NCI-H1694 (cell line): ENCODE measurements at regions not wholly inside any gene's neighbourhood (a gene's known extent, or its start where the extent isn't known, plus 50 kb on each side); places are given as distances from the start of the nearest gene placed in this dataset.

Experiments used
- DNase-seq: peaks from one replicate; lab custom pipeline; 2025; lab: John Stamatoyannopoulos, UW

- DNase-seq: no peak
Observed at GRCh38 chr3:153657046-153657445, 464.1 kb upstream of the ARHGEF26 start.

DNA sequence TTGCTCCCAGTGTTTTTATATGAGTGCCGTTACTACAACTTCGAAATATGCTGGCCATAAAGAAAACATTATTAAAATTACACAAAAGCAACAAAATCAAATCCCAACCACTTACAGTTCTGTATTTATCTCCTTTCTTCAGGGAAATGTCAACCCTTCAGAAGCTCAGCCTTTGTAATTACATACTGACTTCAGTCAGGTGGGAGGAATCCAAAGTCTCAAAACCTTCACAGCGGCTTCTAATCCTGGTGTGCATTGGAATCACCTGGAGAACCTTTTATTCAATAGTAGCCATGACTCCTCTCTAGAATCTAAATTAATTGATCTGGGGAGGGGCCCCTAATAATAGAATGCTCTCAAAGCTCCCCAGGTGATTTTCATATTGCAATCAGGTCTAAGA is 463.7 kb upstream of the ARHGEF26 start:
- DNase-seq: no peak

- no peak for DNase-seq
Observed at GRCh38 chr3:153658136-153658535, 463.1 kb upstream of the ARHGEF26 start.

DNA sequence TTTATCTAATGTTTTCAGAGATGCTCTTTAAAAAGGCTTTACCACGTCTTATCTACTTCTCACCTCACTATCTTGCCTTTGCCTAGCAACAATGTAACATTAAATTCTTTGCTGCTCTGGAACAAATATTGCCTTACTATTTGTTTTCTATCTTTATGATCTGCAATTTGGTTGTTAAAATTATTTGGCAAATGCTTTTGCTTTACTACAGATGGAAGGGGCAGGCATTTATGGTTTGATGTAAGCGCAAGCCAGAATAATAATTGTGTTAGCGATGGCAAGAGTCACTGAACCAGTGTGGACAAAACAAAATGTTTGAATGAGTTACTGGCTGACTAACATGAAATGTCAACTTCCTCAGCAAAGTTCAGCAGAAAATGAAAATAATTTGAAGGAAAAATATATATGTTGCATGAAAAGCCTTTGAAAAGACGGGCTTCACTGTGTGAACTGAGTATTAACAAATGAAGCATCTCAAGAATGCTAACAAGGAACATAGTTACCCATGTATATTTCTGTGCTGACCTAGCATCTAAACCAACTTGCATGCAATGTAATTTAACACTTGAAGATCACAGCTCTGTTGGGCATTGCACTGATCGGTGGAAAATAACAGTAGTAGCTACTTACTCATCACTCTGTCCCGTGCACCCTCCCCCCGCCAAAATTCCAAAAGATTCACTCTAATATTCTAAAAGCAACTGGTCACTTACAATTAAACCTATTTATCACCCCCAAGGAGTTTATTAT is 454.0 kb upstream of the ARHGEF26 start:
- DNase-seq: no peak

GRCh38 chr3:153669527-153669926 is 451.7 kb upstream of the ARHGEF26 start:
- no peak for DNase-seq

- DNase-seq: no peak
Observed at GRCh38 chr3:153670577-153670976, 450.6 kb upstream of the ARHGEF26 start.

DNA sequence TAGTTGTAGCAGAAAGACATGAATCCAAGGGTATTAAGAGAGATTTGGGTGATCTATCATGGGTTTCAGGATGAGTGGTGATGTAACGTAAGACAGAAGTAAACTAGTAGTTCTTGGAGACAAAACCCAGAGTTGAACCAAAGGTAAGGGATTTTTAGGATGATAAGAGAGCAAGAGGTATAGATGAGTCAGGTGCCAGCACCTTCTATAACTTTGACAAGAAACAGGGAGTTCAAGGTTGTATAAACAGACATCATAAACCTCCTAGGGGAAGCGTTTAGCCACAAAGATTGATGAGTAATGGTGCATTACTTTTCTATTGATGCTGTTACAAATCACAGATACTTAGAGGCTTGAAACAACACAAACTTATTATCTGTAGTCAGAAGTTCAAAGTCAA is 447.3 kb upstream of the ARHGEF26 start:
- no peak for DNase-seq

- no peak for DNase-seq
Observed at GRCh38 chr3:153679714-153680113, 441.5 kb upstream of the ARHGEF26 start.

DNA sequence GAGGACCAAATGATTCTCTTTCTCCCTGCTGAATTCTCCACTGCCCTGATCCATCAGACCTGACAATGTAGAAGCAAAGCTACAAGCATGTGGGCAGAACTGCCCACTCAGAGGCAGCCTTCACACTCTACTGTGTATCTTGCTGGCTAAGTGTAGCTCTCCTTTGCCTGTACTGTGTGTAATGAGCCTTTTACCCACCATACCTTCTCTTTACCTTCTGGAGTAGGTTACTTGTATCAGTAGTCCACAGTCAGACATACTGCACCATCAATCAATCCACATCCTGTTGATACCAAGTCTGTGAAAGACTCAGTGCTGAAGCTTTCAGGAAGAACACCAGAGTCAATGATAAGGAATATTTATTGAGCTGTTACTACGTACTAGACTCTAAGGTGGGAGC is 440.7 kb upstream of the ARHGEF26 start:
- no peak for DNase-seq

DNA sequence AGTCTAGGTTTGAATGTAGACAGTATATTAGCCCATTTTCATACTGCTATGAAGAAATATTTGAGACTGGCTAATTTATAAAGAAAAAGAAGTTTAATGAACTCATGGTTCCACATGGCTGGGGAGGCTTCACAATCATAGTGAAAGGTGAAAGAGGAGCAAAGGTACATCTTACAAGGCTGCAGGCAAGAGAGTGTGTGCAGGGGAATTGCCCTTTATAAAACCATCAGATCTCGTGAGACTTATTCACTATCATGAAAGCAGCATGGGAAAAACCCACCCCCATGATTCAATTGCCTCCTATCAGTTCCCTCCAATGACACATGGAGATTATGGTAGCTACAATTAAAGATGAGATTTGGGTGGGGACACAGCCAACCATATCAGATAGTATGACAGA is 440.1 kb upstream of the ARHGEF26 start:
- no peak for DNase-seq

- no peak for DNase-seq
Observed at GRCh38 chr3:153688301-153689120, 432.7 kb upstream of the ARHGEF26 start.

DNA sequence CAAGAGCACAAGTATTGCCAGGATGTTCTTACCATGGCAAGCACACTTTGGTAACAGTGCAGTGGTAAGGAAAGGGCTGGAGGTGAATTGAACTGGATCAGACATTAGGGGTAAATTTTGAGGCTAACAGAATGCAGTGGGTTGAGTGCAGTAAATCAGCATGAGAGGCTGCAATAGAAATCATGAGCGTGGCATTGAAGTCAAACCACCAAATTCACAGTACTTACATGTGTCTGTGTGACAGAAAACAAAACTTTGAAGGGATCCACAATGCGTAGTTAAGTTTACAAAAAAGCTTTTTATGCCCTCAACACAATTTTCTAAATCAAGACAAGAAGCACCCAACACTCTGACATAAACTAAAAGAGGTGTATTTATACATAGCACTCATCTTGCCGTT is 428.0 kb upstream of the ARHGEF26 start:
- DNase-seq: no peak

- no peak for DNase-seq
Observed at GRCh38 chr3:153702106-153702505, 419.1 kb upstream of the ARHGEF26 start.

- DNase-seq: no peak
Observed at GRCh38 chr3:153704115-153704514, 417.1 kb upstream of the ARHGEF26 start.

DNA sequence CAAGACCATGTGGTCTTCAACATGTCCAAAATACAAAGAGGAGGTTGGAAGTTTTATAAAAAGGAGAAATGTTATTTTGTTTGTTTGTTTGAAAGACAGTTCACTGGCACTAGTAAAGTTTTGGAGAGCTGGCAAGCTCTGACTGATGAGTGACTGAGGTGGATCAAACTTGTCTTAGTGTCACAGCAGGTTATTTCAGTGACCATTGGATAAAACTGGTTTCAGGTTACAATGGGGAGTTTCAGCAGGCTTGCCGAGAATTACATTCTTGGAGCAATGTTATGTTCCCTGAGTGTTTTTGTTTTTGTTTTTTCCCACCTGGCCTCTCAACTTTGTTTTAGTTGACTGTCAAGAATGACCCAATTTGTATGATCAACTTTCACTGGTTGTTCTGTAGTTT is 414.5 kb upstream of the ARHGEF26 start:
- DNase-seq: no peak

DNA sequence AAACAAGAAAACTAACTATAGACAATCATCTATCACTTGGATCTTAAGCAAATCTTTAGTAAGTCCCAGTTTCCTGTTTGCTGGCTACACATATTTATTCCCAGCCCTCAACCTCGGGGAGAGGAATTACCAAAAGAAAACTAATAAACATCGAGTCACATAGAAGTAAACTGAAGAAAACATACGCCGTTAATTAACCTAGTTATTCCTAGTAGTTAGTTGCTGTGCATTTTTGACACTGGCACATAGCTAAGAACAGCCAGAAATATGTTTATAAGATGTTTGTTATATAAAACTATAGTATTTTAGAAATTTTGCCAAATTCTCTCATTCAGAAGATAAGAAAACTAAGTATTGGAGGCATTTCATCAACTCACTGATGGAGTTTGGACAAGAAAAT is 407.2 kb upstream of the ARHGEF26 start:
- DNase-seq: no peak

- no peak for DNase-seq
Observed at GRCh38 chr3:153714588-153715290, 406.5 kb upstream of the ARHGEF26 start.

GRCh38 chr3:153722157-153722556 is 399.0 kb upstream of the ARHGEF26 start:
- DNase-seq: no peak

DNA sequence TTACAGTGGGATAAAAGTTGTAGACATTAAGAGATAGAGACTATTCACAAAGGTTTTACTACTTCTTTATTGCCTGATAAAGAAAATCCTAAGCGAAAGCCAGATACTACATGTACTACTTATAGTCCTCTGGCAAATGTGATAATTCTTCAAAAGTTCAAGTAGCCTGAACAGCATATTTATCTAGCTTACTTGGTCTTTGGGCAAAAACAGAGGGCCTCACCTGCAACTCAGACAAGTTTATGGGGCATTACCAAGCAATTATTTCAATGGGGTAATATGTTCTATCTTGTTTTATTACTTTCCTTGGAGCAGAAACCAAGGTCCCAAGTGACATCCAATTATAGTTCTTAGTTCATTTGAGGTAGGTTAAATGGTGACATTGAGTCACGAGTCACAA is 390.1 kb upstream of the ARHGEF26 start:
- DNase-seq: no peak

DNA sequence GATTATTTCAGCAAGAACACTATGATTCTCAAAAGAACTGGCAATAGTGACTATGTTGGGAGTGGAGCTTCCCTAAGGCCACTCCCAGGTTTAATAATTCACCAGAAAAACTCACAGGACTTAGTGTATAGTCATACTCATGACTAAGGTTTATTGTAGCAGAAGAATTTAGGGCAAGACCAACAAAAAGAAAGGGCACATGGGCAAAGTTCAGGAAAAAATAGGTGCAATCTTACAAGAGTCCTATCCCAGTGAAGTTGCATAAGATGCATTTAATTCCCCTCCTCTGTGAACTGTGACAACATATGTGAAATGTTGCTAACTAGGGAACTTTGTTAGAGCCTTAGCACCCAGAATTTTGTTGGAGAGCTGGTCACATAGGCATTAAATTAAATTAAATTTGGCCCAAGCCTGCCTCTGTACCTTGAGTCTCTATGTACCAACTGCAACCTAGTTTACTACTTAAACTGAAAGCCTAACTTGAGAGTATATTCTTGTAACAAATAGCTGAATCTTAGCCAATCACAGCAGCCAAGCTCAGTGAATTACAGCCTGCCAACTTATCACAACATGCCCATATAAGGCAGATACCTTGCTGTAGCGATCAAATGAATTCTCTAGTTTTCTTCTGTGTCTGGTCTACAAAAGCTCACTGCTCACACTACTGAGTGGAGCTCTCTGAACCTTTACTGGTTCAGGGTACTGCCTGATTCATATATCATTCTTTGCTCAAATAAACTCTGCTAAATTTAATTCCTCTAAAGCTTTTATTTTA is 386.2 kb upstream of the ARHGEF26 start:
- no peak for DNase-seq

- DNase-seq: no peak
Observed at GRCh38 chr3:153740109-153740508, 381.1 kb upstream of the ARHGEF26 start.

- no peak for DNase-seq
Observed at GRCh38 chr3:153744889-153745288, 376.3 kb upstream of the ARHGEF26 start.
